ENCODE measurements at regions not wholly inside any gene's neighbourhood (a gene's known extent, or its start where the extent isn't known, plus 50 kb on each side); places are given as distances from the start of the nearest gene placed in this dataset.
"Not testable (repeated sequence)": the region's sequence is repeated elsewhere in the genome, so short reads cannot be mapped to it uniquely, and the experiment has no call there.

DNA sequence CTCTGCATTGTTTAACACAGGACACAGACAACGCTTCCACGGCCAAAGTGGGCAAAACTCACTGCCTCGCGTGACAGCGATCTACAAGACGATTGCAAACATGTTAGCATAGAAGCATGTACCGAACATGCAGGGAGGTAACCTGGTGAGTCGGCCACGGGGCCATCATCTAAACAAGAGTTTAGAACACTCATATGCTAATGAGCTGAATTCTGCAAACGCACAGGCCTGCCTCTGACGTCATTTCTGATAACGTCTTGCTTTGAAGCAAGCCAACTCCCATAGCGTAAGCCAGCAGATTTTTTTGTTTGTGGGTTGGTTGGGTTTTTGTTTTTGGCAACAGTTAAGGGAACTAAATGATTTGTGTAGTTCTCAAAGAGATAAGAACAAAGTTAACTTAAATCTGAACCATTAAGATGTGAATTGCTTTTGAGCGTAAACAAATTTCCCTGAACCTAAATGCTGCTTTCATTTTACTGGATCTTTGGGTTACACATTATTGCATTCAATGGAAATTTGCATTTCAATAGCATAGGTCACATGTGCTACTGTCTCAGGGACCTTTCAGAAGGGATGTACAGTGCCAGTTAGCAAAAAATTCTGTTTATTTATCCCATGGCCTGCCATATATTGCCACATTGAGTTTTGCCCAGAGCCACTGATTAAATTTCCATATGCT lies 184.5 kb upstream of the PDE10A start:
- DNase-seq (ENCODE audit: low read depth in 2 of 2), result no peak

DNA sequence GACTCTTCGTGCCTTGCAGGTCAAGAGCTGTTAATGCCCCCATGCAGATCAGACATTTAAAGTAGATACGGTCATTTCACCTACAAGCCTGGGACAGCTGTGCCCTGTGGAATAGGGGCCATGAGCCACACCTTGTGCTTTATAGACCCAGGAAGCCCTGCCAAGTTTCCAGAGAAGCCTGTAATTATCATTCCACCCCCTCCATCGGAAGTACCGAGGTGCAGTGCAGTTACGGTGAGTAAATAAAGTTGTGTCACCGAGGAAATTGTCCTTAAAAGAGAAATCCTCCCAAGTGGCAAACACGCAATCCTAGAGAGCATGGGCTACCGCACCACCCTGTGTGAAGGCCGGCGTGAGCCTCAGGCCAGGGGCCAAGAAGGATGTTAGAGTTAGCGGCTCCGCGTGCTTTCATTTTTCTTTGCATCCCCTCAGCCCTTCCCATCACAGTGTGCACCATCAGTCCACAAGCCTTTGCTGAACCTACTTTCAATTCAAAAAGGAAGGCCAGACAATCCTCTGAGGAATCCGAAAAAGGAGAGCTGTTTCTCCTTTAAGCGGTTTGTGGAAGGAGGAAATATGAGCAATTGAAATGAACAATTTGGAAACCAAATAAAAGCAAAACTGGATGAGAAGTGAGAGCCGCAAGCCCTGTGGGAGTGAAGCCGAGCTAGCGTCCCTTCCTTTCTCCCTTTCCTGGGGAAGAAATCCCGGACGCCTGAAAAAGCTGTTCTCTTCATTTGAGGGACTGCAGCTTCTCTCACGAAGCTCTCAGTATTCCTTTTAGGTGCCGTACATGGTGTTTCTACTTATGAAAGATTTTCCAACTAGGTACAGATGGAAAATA lies 183.3 kb upstream of the PDE10A start:
- no peak for DNase-seq (ENCODE audit: low read depth in 2 of 2)

DNA sequence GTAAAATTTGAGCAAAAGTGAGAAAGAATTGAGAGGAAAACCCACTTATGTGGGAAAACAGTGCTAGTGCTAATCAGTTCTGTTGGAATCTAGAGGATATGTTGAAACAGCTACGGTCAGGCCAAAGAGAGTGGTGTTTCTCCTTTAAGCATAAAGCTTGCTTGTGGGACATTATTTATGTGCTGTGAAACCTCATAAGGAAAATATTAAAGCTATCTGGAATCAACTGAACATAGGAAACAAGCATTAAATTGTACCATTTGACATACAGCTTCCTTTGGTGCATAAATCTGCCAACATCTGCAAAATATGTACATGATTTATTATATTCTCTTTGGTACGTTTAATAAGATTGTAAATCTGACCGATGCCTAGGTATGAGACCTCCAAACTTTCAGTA lies 182.5 kb upstream of the PDE10A start:
- peak in 1 of 2 donors; percentile 32 for DNase-seq (ENCODE audit: low read depth in 2 of 2)

DNA sequence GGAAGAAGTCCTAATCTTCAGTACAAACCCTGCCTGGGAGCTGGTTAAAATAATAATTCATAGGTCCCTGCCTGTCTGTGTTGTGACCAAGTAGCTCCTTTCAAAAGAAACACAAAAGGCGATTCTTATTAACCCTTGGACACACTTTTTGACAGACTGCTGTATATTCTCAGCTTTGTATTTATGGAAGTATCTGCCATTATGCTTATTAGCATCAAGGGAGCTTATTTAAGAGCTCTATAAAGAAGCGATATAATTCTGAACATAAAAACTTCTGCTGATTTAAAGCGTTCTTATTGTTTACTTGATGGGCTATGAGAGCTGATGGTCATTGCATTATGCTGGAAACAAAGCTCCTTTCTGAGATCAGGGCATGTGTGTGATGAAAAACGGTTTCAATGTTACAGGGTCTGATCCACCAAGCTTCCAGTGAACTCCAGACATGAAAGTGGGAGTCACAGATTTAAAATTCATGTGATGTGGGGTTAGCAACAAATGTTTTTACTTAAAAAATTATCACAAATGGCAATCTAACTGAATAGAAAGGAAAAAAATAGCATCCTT lies 181.8 kb upstream of the PDE10A start:
- DNase-seq (ENCODE audit: low read depth in 2 of 2), result no peak

DNA sequence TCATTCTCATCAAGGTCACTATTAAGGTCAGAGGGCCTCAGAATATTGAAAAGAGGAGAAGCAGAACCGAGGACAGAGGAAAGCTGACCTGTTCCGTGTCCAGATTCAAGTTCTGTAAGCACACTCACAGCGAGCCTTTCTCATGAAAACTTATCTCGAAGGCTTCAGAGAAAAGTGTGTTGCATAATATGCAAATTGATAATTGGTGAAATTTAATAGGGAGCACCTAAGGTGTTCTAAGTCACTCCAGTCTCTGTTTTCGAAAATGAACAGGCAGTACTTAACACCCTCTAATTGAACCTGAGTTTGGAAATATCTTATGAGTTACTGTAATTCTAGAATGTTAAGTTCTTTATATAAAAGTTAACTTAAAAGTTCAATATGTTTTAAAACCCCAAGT lies 181.2 kb upstream of the PDE10A start:
- DNase-seq (ENCODE audit: low read depth in 2 of 2), result no peak

DNA sequence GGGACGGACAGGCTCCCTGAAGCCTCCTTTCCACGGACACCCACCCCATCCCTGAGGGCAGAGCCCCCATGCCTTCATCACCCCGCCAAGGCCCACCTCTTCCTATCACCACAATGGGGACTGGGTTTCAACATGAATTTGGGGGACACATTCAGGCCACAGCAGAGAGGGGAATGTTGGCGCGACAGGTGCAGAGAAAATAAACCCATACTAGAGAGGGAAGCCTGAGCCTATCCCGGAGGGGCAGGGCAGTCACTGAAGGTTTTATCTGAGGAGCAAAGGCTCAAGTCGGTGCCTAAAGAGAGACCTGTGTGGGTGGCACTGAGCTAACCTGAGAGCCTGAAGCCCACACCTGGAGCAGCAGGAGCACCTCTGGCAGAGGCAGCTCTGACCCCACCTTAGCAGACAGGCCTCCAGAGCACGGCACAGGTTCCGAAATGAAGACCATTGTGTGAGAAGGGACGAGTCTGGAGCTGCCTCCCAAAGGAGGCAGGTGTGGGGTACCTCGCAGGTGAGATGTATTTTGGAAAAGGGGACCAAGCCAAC lies 180.6 kb upstream of the PDE10A start:
- DNase-seq (ENCODE audit: low read depth in 2 of 2), result no peak

DNA sequence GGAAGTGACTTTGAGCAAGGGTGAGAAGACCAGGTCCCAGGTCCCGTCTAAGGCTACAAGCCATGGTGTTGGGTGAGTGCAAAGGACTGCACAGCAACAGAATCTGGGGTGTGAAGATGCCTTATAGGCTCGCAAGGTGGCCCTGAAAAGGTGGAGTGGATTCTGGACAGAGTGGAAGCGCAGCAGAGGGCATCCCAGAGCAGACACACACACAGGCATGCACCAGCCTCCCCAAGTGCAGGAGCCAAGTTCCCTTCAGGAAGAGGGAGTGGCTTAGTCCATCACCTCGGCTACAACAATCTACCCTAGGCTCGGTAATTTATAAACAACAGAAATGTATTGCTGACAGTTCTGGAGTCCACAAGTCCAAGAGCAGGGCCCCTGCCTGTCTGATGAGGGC lies 180.1 kb upstream of the PDE10A start:
- no peak for DNase-seq (ENCODE audit: low read depth in 2 of 2)

DNA sequence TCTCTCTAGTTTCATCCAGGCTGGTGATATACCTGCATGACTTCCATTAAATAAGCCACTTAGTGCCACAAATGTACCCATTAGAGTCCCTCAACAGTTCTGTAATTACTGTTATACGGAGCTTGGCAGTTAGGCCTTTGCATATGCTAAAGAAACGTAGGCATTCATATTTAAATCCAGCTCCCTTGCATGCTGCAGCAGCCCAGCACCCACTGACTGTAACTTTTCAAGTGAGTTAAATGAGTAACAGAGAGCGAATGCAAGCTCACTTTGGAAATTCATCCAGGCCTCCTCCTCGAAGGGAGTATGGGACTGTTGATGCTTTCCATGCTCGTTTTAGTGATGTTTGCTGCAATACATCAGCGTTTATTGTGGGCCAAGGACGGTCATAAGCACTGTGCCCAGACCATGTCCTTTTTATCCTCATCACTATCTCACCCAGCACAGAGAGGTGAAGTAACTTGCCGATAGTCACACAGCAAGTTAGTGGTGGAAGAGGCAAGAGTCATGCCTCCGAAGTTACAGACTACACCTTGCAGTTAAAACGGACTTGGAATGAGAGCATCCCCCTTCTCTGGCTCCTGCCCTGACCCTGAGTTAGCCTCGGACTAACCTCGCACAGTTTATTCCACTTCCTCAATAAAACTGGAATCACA lies 179.4 kb upstream of the PDE10A start:
- DNase-seq (ENCODE audit: low read depth in 2 of 2), result no peak

DNA sequence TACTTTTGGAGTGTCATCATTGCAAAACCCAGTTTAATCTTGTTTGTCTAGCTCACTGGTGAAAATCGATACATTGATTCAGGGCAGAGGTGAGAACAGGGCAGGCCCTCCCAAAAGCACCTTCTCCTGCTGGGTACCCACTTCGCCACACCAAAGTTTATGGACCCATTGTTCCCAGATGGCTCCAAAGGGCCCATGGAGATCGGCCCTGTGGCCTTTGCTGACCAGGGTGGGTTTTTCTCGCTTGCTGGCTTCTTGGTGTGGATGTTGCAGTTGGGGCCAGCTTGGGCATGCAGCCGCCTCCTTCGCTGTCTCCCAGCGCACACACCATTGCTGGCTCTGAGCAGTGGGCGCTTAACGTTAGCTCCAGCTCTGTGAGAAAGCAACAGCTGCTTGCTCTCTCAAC lies 178.1 kb upstream of the PDE10A start:
- DNase-seq (ENCODE audit: low read depth in 2 of 2), result no peak

DNA sequence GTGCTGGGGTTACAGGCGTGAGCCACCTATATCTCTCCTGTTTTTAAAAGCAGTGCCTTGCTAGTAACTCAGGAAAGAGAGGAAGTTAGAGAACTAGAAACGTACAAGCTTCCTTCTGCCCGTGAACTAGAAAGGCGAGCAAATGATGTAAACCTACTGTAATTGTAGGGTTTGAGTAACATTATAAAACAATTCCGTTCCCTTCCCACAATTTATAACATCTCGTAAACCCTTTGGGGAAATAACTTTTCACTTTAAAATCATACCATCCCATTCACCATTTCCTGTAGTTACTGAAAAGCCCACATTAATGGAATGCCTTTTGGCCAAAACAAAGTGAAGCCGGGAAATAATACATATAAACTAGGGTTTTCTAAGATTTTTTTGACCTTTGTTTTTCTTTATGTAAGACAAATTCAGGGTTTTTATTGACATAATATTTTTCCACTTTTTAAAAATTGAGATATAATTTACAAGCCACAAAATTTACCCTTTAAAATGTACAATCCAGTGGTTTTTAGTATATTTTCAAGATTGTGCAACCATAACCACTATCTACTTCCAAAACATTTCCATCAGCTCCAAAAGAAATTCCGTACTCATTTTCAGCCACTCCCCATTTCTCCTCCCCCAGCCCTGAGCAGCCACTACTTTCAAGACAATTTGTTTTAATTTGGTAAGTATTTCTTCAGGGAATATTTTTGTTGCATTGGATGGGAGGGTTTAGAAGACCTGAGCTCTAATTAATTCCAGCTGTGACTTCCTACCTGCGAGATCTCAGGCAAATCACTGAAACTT lies 175.1 kb upstream of the PDE10A start:
- DNase-seq (ENCODE audit: low read depth in 2 of 2), result peak in 1 of 2 donors; percentile 14

DNA sequence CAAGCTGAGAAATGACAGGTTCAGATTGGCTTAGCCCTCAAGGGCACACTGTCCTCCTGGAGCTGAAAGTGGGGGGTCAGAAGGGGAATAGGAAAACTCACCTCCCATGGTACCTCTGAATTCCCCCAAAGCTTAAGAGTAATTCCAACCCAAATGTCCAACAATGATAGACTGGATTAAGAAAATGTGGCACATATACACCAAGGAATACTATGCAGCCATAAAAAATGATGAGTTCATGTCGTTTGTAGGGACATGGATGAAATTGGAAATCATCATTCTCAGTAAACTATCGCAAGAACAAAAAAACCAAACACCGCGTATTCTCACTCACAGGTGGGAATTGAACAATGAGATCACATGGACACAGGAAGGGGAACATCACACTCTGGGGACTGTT lies 173.6 kb upstream of the PDE10A start:
- DNase-seq (ENCODE audit: low read depth in 2 of 2), result not testable (repeated sequence)

DNA sequence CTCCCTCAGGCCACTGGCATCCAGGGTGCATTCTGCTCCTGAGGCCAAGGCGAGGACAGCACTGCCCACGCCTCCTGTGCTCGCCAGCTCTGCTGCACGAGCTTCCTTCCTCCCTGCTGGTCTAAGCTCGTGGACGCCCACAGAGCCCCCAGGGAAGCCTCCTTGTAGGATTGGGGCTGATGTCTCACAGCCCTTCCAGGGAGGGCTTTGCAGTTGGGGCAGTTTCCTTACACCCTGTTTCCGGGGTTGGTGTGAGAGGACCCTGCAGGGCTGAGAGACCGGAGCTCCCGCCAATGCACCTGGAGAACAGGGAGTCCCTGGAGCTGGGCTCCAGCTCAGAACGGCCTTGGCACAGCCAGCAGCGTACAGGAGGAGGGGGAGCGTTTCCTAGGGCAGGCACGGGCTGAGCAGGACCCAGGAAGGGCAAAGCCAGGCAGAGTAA lies 172.4 kb upstream of the PDE10A start:
- no peak for DNase-seq (ENCODE audit: low read depth in 2 of 2)

DNA sequence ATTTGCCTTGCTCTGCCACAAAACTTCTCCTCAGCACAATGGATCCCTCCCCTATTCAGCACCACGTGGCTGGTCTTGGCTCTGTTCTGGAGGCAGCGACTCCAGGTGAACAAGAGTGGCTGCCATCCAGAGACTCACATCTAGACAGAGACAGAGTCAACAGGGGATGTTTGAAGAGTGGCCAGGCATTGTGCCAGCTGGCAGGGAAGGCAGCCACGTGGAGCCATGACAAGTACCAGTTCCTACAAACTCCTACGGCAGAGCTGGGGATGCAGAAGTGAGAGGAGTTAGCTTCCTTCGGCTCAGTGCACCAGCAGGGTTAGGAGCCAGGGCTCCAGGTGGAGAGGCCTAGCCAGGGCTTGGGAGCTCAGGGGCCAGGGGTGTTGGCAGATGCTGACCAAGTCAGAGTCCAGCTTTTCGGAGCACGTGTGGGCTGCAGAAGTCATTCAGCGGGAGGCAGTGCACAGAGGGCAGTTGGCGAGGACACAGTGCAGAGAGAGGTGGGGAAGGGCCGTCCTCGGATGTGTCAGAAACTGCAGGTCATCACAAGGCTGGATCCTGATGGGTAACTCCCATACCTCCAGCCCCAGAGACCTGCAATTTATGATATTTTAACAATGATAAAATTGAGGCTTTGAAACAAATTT lies 171.7 kb upstream of the PDE10A start:
- peak in 1 of 2 donors; percentile 67 for DNase-seq (ENCODE audit: low read depth in 2 of 2)

DNA sequence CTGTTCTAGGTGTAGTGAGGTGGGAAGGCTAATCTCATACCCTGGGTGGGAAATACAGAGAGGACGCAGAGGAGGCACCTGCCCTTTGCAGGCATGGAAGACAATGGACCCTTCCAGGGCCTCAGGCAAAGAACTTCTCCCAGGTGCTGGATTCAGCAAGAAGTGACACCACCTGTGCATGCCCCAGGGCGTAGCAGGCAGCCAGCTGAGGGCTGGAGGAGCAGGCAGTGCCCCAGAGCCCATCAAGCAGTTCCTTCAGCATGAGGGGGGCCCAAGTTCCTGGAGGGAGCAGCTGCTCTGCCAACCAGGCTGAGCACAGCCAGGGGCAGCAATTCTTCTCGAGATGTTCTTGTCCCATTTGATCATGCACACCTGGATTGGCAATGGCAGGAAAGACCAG lies 170.3 kb upstream of the PDE10A start:
- no peak for DNase-seq (ENCODE audit: low read depth in 2 of 2)

DNA sequence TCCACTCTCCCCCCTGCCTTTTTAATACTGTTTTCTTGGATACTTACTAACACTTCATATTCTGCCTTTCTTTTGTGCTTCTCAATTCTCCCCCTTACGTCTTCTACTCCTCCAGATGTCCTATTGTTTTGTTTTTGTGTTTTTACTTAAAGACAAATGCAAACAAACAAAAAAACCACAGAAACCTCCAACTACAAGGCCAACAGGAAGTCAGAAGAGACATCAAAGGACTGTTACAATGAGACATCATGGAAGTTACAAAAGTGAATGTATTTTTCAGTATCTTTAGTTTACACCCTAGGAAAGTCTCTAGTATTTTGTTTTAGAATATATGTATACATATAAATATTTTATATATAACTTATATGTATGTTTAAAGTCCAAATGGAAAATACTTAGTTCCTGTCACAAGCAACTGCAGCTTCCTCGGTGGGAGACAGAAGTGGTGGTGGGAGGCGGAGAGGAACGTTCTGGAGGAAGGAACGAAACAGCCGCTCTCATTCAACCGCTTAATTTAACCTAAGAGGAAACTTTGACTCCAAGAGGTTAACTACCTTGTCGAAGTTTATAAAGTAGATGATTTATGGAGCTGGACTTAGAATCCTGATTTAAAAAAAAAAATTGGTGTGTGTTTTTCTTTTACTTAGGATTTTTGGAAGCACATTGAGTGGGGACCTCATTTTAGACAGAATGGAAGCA lies 168.9 kb upstream of the PDE10A start:
- no peak for DNase-seq (ENCODE audit: low read depth in 2 of 2)

DNA sequence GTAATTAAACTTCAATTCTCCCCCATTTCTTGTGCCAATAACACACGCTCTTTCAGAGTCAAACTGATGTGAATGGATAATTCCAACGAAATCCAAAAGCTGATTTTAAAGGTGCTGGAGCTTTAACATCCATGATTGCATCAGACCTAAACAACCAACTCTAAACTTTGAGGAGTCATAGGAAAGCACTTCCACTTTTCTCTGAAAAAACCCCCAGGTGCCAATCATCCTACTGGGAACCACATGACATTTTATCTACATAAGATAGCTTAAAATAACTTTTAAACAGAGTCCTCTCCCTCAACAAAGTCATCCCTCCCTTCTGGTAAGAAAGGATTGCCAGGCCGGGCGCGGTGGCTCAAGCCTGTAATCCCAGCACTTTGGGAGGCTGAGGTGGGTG lies 167.7 kb upstream of the PDE10A start:
- DNase-seq (ENCODE audit: low read depth in 2 of 2), result no peak

DNA sequence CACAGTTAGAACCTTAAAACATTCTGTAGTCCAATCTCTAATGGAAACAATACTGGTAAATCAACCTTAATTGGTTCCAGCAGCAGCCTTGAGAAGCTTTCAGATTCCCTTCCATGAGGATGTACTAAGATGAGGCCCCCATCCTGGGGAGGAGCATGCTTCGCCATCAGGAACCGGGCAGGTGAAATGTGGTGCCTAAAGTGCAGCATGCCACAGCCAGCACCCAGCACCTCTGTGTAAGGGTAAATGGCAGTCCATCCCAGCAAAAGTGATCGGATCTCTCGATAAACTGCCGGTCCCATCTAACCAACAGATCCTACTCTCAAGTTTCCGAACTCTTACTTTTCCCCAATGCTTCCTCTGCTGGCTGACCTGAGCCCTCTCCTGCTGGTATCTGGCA lies 166.3 kb upstream of the PDE10A start:
- no peak for DNase-seq (ENCODE audit: low read depth in 2 of 2)

DNA sequence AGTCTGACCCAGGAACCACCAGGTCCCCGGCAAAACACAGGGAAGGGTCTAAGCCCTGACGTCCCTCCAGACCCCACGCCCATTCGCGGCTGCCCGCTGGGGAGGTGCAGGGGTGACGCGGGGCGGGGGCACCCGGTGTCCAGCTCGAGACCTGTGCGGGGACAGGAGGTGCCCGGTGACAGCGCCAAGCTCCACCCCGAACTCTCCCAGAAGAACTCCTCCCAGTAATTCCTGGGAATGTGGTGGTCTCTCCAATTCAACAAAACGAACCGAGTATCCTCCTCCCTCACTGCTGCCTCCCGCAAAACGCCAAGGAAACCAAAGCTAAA lies 164.1 kb upstream of the PDE10A start:
- DNase-seq (ENCODE audit: low read depth in 2 of 2), result no peak

DNA sequence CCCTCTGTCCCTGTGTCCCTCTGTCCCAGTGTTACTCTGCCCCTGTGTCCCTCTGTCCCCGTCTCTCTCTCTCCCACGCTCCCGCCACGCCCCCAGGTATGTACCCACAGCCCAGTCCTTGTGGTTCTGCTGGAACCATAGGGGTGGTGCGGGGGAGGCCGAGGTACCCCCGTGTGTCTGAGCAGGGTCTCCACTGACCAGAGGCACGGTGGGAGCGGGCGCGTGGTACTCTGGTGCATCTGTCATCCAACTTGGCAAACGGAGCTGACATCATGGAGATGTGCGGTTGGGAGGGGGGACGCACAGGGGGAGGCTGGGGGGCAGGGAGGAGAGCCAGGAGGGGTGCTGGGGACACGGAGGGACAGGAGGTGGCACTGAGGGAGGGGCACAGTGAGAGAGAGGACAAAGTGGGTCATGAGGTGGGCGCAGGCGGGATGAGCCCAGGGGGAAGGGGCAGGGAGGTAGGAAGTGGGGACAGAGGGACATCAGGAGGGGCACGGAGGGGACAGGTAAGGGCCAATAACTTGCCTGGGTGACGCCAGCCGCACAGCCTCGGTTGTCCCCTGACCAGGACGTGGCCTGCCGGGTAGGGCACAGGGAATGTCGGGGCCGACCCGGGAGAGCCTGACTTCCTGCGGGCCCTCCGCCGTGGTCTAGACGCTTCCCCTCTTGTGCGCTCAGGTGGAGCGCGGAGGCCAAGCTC lies 163.6 kb upstream of the PDE10A start:
- no peak for DNase-seq (ENCODE audit: low read depth in 2 of 2)

Data from lung microvascular endothelial cell (primary cell).